Activated CD8-positive, alpha-beta memory T cell treated with anti-CD3 and anti-CD28 coated beads, Interleukin-2, amount 10 ng/mL, durations not matched to agents 7 days and 5 days (primary cell): ENCODE measurements at regions not wholly inside any gene's neighbourhood (a gene's known extent, or its start where the extent isn't known, plus 50 kb on each side); places are given as distances from the start of the nearest gene placed in this dataset.
"Not testable (repeated sequence)": the region's sequence is repeated elsewhere in the genome, so short reads cannot be mapped to it uniquely, and the experiment has no call there.

ENCODE experiments used
- ATAC-seq: fragments of 150-1000 bp; cut with Tn5 transposase; one replicate; pipeline ENCODE4 v1.10.0; 2021; ENCODE audit warnings: moderate library complexity
- CTCF ChIA-PET: fragments of 350-600 bp; sonication (Branson Sonifier 250); formaldehyde crosslinking; loops from one replicate; lab custom pipeline; 2021; ENCODE audit warnings: antibody characterized with exemption; lab: Charles Lee
- DNase-seq: peaks from one replicate; pipeline ENCODE4 v3.0.0-alpha.2; 2020
- H3K27ac Mint-ChIP-seq: one replicate; pipeline ENCODE4 v1.8.0; 2021; ENCODE audit warnings: mild to moderate bottlenecking, mixed read lengths
- H3K27me3 Mint-ChIP-seq: one replicate; pipeline ENCODE4 v1.8.0; 2021; ENCODE audit warnings: mixed read lengths
- H3K36me3 Mint-ChIP-seq: one replicate; pipeline ENCODE4 v1.8.0; 2021; ENCODE audit warnings: mild to moderate bottlenecking, mixed read lengths
- H3K4me1 Mint-ChIP-seq: one replicate; pipeline ENCODE4 v1.8.0; 2021; ENCODE audit warnings: mixed read lengths
- H3K4me3 Mint-ChIP-seq: one replicate; pipeline ENCODE4 v1.8.0; 2021; ENCODE audit warnings: mild to moderate bottlenecking, moderate library complexity, mixed read lengths
- H3K9me3 Mint-ChIP-seq: one replicate; pipeline ENCODE4 v1.8.0; 2022; ENCODE audit warnings: low read depth, mixed read lengths

GRCh38 chr18:29730073-29730472 lies 1312.5 kb downstream of the DSC3 start:
- Mint-ChIP-seq H3K36me3 (no peaks in the 10 kb centered on the region), H3K4me3 (no peak overlapping the region), H3K27ac (no peak overlapping the region), H3K27me3 (no peaks in the 10 kb centered on the region), H3K4me1 (no peaks in the 10 kb centered on the region), H3K9me3 (peaks cover 9% of the 10 kb centered on the region)
- ATAC-seq = no peak
- CTCF ChIA-PET = no interaction called here
- DNase-seq = no peak

GRCh38 chr18:29726646-29727045 lies 1315.9 kb downstream of the DSC3 start:
- H3K4me1 Mint-ChIP-seq = no peaks in the 10 kb centered on the region
- peaks cover 11% of the 10 kb centered on the region for H3K9me3 Mint-ChIP-seq
- CTCF ChIA-PET = no interaction called here
- no peak overlapping the region for H3K27ac Mint-ChIP-seq
- H3K36me3 Mint-ChIP-seq = no peaks in the 10 kb centered on the region
- DNase-seq (no peak), ATAC-seq (no peak)
- no peak overlapping the region for H3K4me3 Mint-ChIP-seq
- no peaks in the 10 kb centered on the region for H3K27me3 Mint-ChIP-seq

DNA sequence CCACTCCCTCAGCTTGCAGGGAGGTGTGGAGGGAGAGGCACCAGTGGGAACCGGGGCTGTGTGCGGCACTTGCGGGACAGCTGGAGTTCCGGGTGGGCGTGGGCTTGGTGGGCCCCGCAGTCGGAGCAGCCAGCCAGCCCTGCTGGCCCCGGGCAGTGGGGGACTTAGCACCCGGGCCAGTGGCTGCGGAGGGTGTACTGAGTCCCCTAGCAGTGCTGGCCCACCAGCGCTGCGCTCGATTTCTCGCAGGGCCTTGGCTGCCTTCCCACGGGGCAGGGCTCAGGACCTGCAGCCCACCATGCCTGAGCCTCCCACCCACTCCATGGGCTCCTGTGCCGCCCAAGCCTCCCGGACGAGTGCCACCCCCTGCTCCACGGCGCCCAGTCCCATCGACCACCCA lies 1319.1 kb downstream of the DSC3 start:
- H3K4me1 Mint-ChIP-seq, H3K4me3 Mint-ChIP-seq, ATAC-seq, DNase-seq, H3K27me3 Mint-ChIP-seq, H3K27ac Mint-ChIP-seq, CTCF ChIA-PET, H3K36me3 Mint-ChIP-seq: not testable (repeated sequence)
- peaks cover 10% of the 10 kb centered on the region for H3K9me3 Mint-ChIP-seq

GRCh38 chr18:29715960-29716359 lies 1326.6 kb downstream of the DSC3 start:
- H3K4me1 Mint-ChIP-seq, H3K36me3 Mint-ChIP-seq, CTCF ChIA-PET, H3K27ac Mint-ChIP-seq, DNase-seq, H3K4me3 Mint-ChIP-seq, H3K27me3 Mint-ChIP-seq, H3K9me3 Mint-ChIP-seq, ATAC-seq: not testable (repeated sequence)

DNA sequence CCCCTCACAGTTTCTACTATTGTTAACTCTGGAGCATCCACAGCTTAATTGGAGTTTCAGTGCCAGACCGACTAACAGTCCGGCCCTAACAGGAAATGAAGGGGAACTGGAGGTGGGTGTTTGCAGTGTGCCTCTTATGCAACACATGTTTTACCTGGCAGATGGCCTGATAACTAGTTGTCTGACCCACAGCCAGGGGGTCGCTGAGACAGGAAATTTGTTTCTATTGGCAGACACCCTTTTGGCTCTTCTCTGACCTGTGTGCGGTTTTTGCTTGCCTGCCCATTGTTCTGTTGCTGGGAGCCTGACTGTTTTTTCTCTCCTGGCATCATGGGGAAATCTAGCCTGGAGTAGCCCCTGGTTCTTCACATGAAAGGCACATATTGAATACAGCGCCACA lies 1329.8 kb downstream of the DSC3 start:
- DNase-seq = no peak
- CTCF ChIA-PET = no interaction called here
- H3K36me3 Mint-ChIP-seq = no peaks in the 10 kb centered on the region
- no peaks in the 10 kb centered on the region for H3K27me3 Mint-ChIP-seq
- H3K27ac Mint-ChIP-seq = no peak overlapping the region
- no peak for ATAC-seq
- peaks cover 12% of the 10 kb centered on the region for H3K9me3 Mint-ChIP-seq
- no peaks in the 10 kb centered on the region for H3K4me1 Mint-ChIP-seq
- H3K4me3 Mint-ChIP-seq = no peak overlapping the region

DNA sequence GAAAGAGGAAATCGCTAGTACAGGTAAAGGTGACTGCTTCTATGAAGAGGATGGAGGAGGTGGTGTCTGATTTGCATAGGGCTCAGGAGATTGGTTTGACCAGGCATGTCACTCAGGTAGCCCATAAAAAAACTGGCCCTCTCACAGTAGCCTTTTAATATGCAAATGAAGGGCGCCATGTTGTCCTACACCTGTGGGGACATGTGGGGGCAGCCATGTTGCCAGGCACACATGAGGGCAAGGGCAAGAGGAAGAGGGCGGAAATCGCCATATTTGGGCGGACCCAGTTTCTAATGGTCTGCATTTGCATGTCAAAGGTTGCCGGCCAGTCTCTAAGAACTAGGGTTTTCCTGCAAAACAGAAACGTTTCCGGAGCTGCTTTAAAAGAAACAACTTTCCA lies 1330.6 kb downstream of the DSC3 start:
- H3K4me1 Mint-ChIP-seq = no peaks in the 10 kb centered on the region
- DNase-seq (no peak), ATAC-seq (no peak)
- H3K27me3 Mint-ChIP-seq = no peaks in the 10 kb centered on the region
- H3K27ac Mint-ChIP-seq = no peak overlapping the region
- CTCF ChIA-PET = no interaction called here
- H3K36me3 Mint-ChIP-seq = no peaks in the 10 kb centered on the region
- H3K9me3 Mint-ChIP-seq = peaks cover 12% of the 10 kb centered on the region
- no peak overlapping the region for H3K4me3 Mint-ChIP-seq

- Mint-ChIP-seq H3K27me3 (no peaks in the 10 kb centered on the region), H3K36me3 (no peaks in the 10 kb centered on the region), H3K27ac (no peak overlapping the region), H3K4me1 (no peaks in the 10 kb centered on the region), H3K4me3 (no peak overlapping the region), H3K9me3 (peaks cover 3% of the 10 kb centered on the region)
- DNase-seq (no peak), ATAC-seq (no peak)
- CTCF ChIA-PET = no interaction called here
Measured at GRCh38 chr18:29693334-29693733, 1349.2 kb downstream of the DSC3 start.

GRCh38 chr18:29681578-29681977 lies 1361.0 kb downstream of the DSC3 start:
- no peaks in the 10 kb centered on the region for H3K36me3 Mint-ChIP-seq
- H3K9me3 Mint-ChIP-seq = peaks cover 7% of the 10 kb centered on the region
- no peaks in the 10 kb centered on the region for H3K27me3 Mint-ChIP-seq
- CTCF ChIA-PET = no interaction called here
- H3K4me1 Mint-ChIP-seq = no peaks in the 10 kb centered on the region
- ATAC-seq = no peak
- H3K4me3 Mint-ChIP-seq = no peak overlapping the region
- H3K27ac Mint-ChIP-seq = no peak overlapping the region
- DNase-seq = no peak

DNA sequence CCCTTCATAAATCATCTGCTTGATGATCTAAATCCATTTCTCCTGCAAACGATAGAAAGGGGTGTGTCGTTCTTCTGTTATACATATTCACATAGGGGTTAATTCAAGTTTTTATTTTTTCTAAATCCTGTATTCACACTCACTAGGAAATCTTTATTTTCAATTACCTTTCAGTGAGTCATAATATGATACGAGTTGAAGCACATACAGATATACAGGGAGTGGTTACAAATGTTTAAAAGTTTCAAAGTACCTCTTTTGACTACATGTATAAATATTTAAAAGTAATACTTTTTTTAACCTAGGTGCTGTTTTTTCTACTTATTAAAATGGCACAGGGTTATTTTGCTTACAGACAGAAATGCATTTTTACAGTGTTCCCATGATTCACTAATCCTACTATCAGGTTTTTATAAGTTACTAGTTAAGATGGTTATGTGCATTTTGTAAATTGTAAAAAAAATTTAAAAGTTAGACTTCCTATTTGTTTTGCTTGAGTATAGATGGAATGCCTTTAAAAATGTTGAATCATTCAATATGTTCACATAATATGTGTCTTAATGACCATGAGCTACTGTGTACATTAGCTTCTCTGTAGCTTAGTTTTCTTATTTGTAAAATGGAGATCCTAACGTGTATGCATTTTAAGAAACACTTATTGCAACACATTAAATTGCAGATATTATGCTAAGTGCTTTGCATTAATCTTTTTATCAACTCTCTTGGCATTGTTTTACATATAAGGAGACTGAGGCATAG lies 1378.1 kb downstream of the DSC3 start:
- ATAC-seq (no peak), DNase-seq (no peak)
- Mint-ChIP-seq H3K27me3 (no peaks in the 10 kb centered on the region), H3K27ac (no peak overlapping the region), H3K9me3 (peaks cover 5% of the 10 kb centered on the region), H3K4me1 (no peaks in the 10 kb centered on the region), H3K36me3 (no peaks in the 10 kb centered on the region), H3K4me3 (no peak overlapping the region)
- CTCF ChIA-PET = no interaction called here

- Mint-ChIP-seq H3K4me1 (no peaks in the 10 kb centered on the region), H3K4me3 (no peak overlapping the region), H3K9me3 (peaks cover 3% of the 10 kb centered on the region), H3K27me3 (no peaks in the 10 kb centered on the region), H3K36me3 (no peaks in the 10 kb centered on the region), H3K27ac (no peak overlapping the region)
- no peak for ATAC-seq
- CTCF ChIA-PET = no interaction called here
- DNase-seq = no peak
Measured at GRCh38 chr18:29661924-29662323, 1380.6 kb downstream of the DSC3 start.

DNA sequence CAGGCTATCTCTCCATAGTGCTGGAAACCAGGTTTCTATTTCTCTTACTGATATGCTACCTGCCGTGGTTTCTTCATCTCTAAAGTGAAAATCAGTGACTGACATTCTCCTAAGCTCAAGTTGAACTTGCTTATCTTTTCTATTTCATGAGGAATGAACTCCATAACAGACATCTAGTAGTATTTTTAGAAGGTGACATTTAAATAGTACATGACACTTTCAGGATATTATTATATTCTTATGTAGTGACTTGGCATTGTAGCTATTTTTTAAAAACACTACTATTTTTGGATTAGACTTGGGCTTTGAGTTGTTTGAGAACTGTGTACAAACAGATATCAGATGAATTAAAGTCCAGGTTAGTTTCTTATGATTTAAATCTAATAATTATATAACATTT lies 1381.8 kb downstream of the DSC3 start:
- Mint-ChIP-seq H3K36me3 (no peaks in the 10 kb centered on the region), H3K27ac (no peak overlapping the region)
- CTCF ChIA-PET = no interaction called here

DNA sequence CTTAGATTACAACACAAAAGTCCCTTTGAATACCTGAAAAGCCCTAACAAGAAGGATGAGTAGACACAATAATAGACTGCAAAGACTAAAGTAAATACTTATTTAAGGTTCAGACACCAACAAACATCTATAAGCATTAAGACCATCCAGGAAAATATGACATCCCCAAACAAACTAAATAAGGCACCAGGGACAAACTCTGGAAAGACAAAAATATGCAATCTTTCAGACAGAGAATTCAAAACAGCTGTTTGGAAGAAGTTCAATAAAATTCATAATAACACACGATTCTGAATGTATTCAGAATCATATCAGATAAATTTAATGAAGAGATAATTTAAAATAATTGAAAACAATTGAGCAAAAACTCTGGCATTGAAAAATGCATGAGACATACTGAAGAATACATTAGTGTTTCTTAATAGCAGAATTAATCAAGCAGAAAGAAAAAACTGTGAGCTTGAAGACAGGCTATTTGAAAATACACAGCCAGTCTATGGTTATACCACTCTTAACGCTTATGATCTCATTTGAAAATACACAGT lies 1388.8 kb downstream of the DSC3 start:
- DNase-seq = no peak
- no peak for ATAC-seq
- no peaks in the 10 kb centered on the region for H3K36me3 Mint-ChIP-seq
- peaks cover 11% of the 10 kb centered on the region for H3K9me3 Mint-ChIP-seq
- H3K27me3 Mint-ChIP-seq = no peaks in the 10 kb centered on the region
- CTCF ChIA-PET = no interaction called here
- H3K4me3 Mint-ChIP-seq = no peak overlapping the region
- no peak overlapping the region for H3K27ac Mint-ChIP-seq
- H3K4me1 Mint-ChIP-seq = no peaks in the 10 kb centered on the region

More for the DNA sequence above, 1381.8 kb downstream of the DSC3 start:
- H3K27me3 Mint-ChIP-seq = no peaks in the 10 kb centered on the region
- DNase-seq (no peak), ATAC-seq (no peak)
- no peaks in the 10 kb centered on the region for H3K4me1 Mint-ChIP-seq
- H3K9me3 Mint-ChIP-seq = peaks cover 10% of the 10 kb centered on the region
- H3K4me3 Mint-ChIP-seq = no peak overlapping the region

- CTCF ChIA-PET = no interaction called here
- Mint-ChIP-seq H3K36me3 (no peaks in the 10 kb centered on the region), H3K27me3 (no peaks in the 10 kb centered on the region), H3K4me1 (no peaks in the 10 kb centered on the region), H3K27ac (no peak overlapping the region), H3K4me3 (no peak overlapping the region), H3K9me3 (peaks cover 11% of the 10 kb centered on the region)
- no peak for ATAC-seq
- DNase-seq = no peak
Measured at GRCh38 chr18:29652797-29653196, 1389.7 kb downstream of the DSC3 start.

DNA sequence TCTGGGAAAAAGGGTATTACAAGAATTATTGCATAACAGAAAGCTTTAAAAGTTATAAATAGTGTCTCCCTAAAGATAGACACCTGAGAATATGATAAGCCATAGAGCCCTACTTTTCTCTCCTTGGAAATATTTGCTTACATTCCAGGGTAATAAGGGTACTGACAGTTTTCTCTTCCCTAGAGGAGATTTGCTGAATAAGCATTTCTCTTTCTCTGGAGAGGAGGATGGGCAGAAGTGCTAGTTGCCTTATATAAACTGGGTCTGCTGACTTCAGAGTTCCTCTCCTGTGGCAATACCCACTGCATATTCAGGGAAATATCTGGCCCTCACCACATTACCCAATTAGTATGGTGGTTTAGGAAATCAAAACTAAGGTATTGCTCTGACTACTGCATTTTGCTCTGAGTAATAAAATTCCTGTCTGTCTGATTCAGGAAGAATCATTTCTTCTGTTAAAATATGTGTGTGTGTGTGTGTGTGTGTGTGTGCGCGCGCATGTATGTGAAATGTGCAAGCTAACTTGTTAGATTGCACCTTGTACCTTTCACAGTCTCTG lies 1391.3 kb downstream of the DSC3 start:
- Mint-ChIP-seq H3K27ac (no peak overlapping the region), H3K4me1 (no peaks in the 10 kb centered on the region), H3K9me3 (peaks cover 9% of the 10 kb centered on the region), H3K27me3 (no peaks in the 10 kb centered on the region), H3K4me3 (no peak overlapping the region), H3K36me3 (no peaks in the 10 kb centered on the region)
- ATAC-seq (no peak), DNase-seq (no peak)
- CTCF ChIA-PET = no interaction called here
